ENCODE measurements at regions not wholly inside any gene's neighbourhood (a gene's known extent, or its start where the extent isn't known, plus 50 kb on each side); places are given as distances from the start of the nearest gene placed in this dataset.

- no peak for DNase-seq
Observed at GRCh38 chr7:130840599-130840998, 106.6 kb upstream of the KLF14 start.

GRCh38 chr7:130841416-130841815 lies 107.4 kb upstream of the KLF14 start:
- Histone ChIP-seq H3K4me3 (replicated peaks in 1 of 3; ENCODE audit: low read depth in 2 of 3, low read length in 3 of 3) (no peak overlapping the region), H3K4me2 (replicated peaks; ENCODE audit: extremely low read depth, low read length, poor library complexity, severe bottlenecking) (no peak overlapping the region), H4K20me1 (ENCODE audit: insufficient read depth, low read length) (no peaks in the 10 kb centered on the region), H3K27ac (ENCODE audit: low read depth in 1 of 2, low read length in 2 of 2) (no peak overlapping the region), H3K9ac (ENCODE audit: insufficient read depth, low read length, poor library complexity, severe bottlenecking) (no peak overlapping the region), H3K9me3 (replicated peaks in 1 of 2; ENCODE audit: control insufficient read depth in 1 of 2, insufficient read depth in 1 of 2, low read length in 2 of 2) (no peaks in the 10 kb centered on the region), H3K4me1 (ENCODE audit: control insufficient read depth in 1 of 2, insufficient read depth in 2 of 2, low read length in 2 of 2) (peaks cover 10 to 14% of the 10 kb centered on the region in 2 donors), H3K79me2 (ENCODE audit: insufficient read depth, low read length) (no peaks in the 10 kb centered on the region), H3K27me3 (ENCODE audit: control insufficient read depth in 2 of 2, insufficient read depth in 2 of 2, low read length in 2 of 2) (no peaks in the 10 kb centered on the region), H2AFZ (ENCODE audit: insufficient read depth, low read depth, low read length, poor library complexity, severe bottlenecking) (peak overlapping the region; percentile 3), H3K36me3 (replicated peaks in 1 of 2; ENCODE audit: control insufficient read depth in 1 of 2, insufficient read depth in 2 of 2, low read length in 2 of 2) (no peaks in the 10 kb centered on the region)
- Mint-ChIP-seq H3K36me3 (no peaks in the 10 kb centered on the region), H3K4me3 (no peak overlapping the region), H3K27ac (no peak overlapping the region), H3K9me3 (no peaks in the 10 kb centered on the region), H3K4me1 (peaks cover 14% of the 10 kb centered on the region), H3K27me3 (ENCODE audit: low read depth in 3 of 3) (peaks cover 2 to 5% (median 4%) of the 10 kb centered on the region in 3 donors)
- no peak for DNase-seq
- intact Hi-C loops (cut with micrococcal nuclease) = no loop called here
- 80% methylated on average over 1 of the region's 7 CpGs for WGBS (ENCODE audit: insufficient coverage)
- TF ChIP-seq CTCF (IDR thresholded peaks at IDR 0.05) = no peak

More at GRCh38 chr7:130840599-130840998, 106.6 kb upstream of the KLF14 start:
- Histone ChIP-seq H3K4me3 (replicated peaks in 1 of 3; ENCODE audit: low read depth in 2 of 3, low read length in 3 of 3) (no peak overlapping the region), H3K27ac (ENCODE audit: low read depth in 1 of 2, low read length in 2 of 2) (no peak overlapping the region), H3K4me1 (ENCODE audit: control insufficient read depth in 1 of 2, insufficient read depth in 2 of 2, low read length in 2 of 2) (peaks cover 10 to 14% of the 10 kb centered on the region in 2 donors), H3K27me3 (ENCODE audit: control insufficient read depth in 2 of 2, insufficient read depth in 2 of 2, low read length in 2 of 2) (no peaks in the 10 kb centered on the region), H3K36me3 (replicated peaks in 1 of 2; ENCODE audit: control insufficient read depth in 1 of 2, insufficient read depth in 2 of 2, low read length in 2 of 2) (no peaks in the 10 kb centered on the region), H3K79me2 (ENCODE audit: insufficient read depth, low read length) (no peaks in the 10 kb centered on the region), H2AFZ (ENCODE audit: insufficient read depth, low read depth, low read length, poor library complexity, severe bottlenecking) (no peak overlapping the region), H3K9ac (ENCODE audit: insufficient read depth, low read length, poor library complexity, severe bottlenecking) (no peak overlapping the region), H4K20me1 (ENCODE audit: insufficient read depth, low read length) (no peaks in the 10 kb centered on the region), H3K4me2 (replicated peaks; ENCODE audit: extremely low read depth, low read length, poor library complexity, severe bottlenecking) (no peak overlapping the region), H3K9me3 (replicated peaks in 1 of 2; ENCODE audit: control insufficient read depth in 1 of 2, insufficient read depth in 1 of 2, low read length in 2 of 2) (no peaks in the 10 kb centered on the region)
- Mint-ChIP-seq H3K27me3 (ENCODE audit: low read depth in 3 of 3) (peaks cover 2 to 5% (median 4%) of the 10 kb centered on the region in 3 donors), H3K36me3 (no peaks in the 10 kb centered on the region), H3K27ac (no peak overlapping the region), H3K9me3 (no peaks in the 10 kb centered on the region), H3K4me1 (peaks cover 14% of the 10 kb centered on the region), H3K4me3 (no peak overlapping the region)
- no peak for TF ChIP-seq CTCF (IDR thresholded peaks at IDR 0.05)
- intact Hi-C loops (cut with micrococcal nuclease) = no loop called here
- no CpG with 5 or more reads among the region's 2 CpGs for WGBS (ENCODE audit: insufficient coverage)

Measured in CD14-positive monocyte (primary cell).